ENCODE measurements at regions not wholly inside any gene's neighbourhood (a gene's known extent, or its start where the extent isn't known, plus 50 kb on each side); places are given as distances from the start of the nearest gene placed in this dataset.

- no peak for DNase-seq
- no peak overlapping the region for H3K56ac ChIP-seq (ENCODE audit: extremely low read depth, insufficient read depth, low read length)
- H3K79me1 ChIP-seq (ENCODE audit: low read depth in 1 of 2, low read length in 2 of 2) = no peaks in the 10 kb centered on the region
- CTCF ChIA-PET = no interaction called here
- H4K5ac ChIP-seq (ENCODE audit: low read depth, low read length) = no peak overlapping the region
- H3K23ac ChIP-seq (ENCODE audit: low read depth, low read length) = no peak overlapping the region
- no peaks in the 10 kb centered on the region for H3K36me3 ChIP-seq (ENCODE audit: control insufficient read depth, insufficient read depth, low read length)
- no peak overlapping the region for H2AK9ac ChIP-seq (replicated peaks; ENCODE audit: low read depth, low read length, poor library complexity)
- no TSS peak for BruUV-seq (replicated peaks)
- H3K4me3 ChIP-seq (ENCODE audit: insufficient read depth, low read depth, low read length) = no peak overlapping the region
- no CpG with 5 or more reads among the region's 1 CpG for WGBS, 2 experiments (ENCODE audit: extremely low coverage in 2 of 2, insufficient read length in 1 of 2)
- H2BK15ac ChIP-seq (ENCODE audit: low read depth, low read length) = no peak overlapping the region
- H3K18ac ChIP-seq (ENCODE audit: low read depth, low read length) = no peak overlapping the region
- H3K4me1 ChIP-seq (ENCODE audit: control insufficient read depth, insufficient read depth, low read length) = peaks cover 2% of the 10 kb centered on the region; the same call in 1 of the 2 replicates
- no peak overlapping the region for H2BK5ac ChIP-seq (ENCODE audit: low read depth, low read length, poor library complexity, severe bottlenecking)
- H3K14ac ChIP-seq (replicated peaks; ENCODE audit: low read depth, low read length) = no peak overlapping the region
- H2BK20ac ChIP-seq (ENCODE audit: low read depth, low read length) = no peak overlapping the region
- no peak overlapping the region for H2AK5ac ChIP-seq (ENCODE audit: low read depth, low read length)
- H4K8ac ChIP-seq (ENCODE audit: low read depth in 2 of 2, low read length in 2 of 2) = no peak overlapping the region
- H2BK120ac ChIP-seq (ENCODE audit: low read depth, low read length) = no peak overlapping the region
- no peak overlapping the region for H3K4ac ChIP-seq (ENCODE audit: low read depth, low read length)
- H4K91ac ChIP-seq (ENCODE audit: insufficient read depth, low read depth, low read length) = no peak overlapping the region
- H3K9me1 ChIP-seq (ENCODE audit: insufficient read depth, low read length) = no peaks in the 10 kb centered on the region
- H3K9me3 ChIP-seq (ENCODE audit: control insufficient read depth, insufficient read depth, low read length) = no peaks in the 10 kb centered on the region
- dilution Hi-C loops (cut with HindIII; ENCODE audit: low sequenced_read_pairs, unreplicated experiment) (no loop called here), in situ Hi-C loops (cut with MboI; ENCODE audit: low sequenced_read_pairs) (no loop called here), intact Hi-C loops (cut with micrococcal nuclease) (no loop called here)
- ATAC-seq (ENCODE audit: low read depth) = no peak
- no peak overlapping the region for H2AFZ ChIP-seq (replicated peaks; ENCODE audit: low read length, poor library complexity)
- H3K27me3 ChIP-seq (ENCODE audit: control insufficient read depth, insufficient read depth, low read length) = peaks cover 5% of the 10 kb centered on the region; the same call in 1 of the 2 replicates
- no peak overlapping the region for H3K9ac ChIP-seq (ENCODE audit: low read depth, low read length)
- H3K27ac ChIP-seq (ENCODE audit: insufficient read depth, low read length) = no peak overlapping the region
- H4K20me1 ChIP-seq (ENCODE audit: insufficient read depth, low read length) = no peaks in the 10 kb centered on the region
- POLR2A ChIA-PET (ENCODE audit: unreplicated experiment) = no interaction called here
- H3K4me2 ChIP-seq (ENCODE audit: low read depth, low read length) = no peak overlapping the region
- no peak for TF ChIP-seq SMC3 (IDR thresholded peaks at IDR 0.05; ENCODE audit: low read depth, low read length)
- TF ChIP-seq CHD1 (IDR thresholded peaks at IDR 0.05; ENCODE audit: low read depth, low read length) = no peak
- TF ChIP-seq RCOR1 (IDR thresholded peaks at IDR 0.05; ENCODE audit: insufficient replicate concordance, low read length) = no peak
- no peak for TF ChIP-seq RFX5 (IDR thresholded peaks at IDR 0.05; ENCODE audit: low read depth, low read length)
- TF ChIP-seq CEBPB (IDR thresholded peaks at IDR 0.05; ENCODE audit: low read depth, low read length) = no peak
- TF ChIP-seq MAZ (IDR thresholded peaks at IDR 0.05; ENCODE audit: borderline replicate concordance, low read depth, low read length) = no peak
- TF ChIP-seq MXI1 (IDR thresholded peaks at IDR 0.05; ENCODE audit: borderline replicate concordance, low read depth, low read length) = no peak
Measured at GRCh38 chr3:43213631-43214030, 72.7 kb upstream of the SNRK start.

Measured in IMR-90 (cell line).